ENCODE measurements at regions not wholly inside any gene's neighbourhood (a gene's known extent, or its start where the extent isn't known, plus 50 kb on each side); places are given as distances from the start of the nearest gene placed in this dataset.

- TF ChIP-seq CTCF (IDR thresholded peaks at IDR 0.05), result no peak
- no peak for TF ChIP-seq POLR2A (IDR thresholded peaks at IDR 0.05)
Measured at GRCh38 chr18:39448942-39449341, 1883.3 kb upstream of the CELF4 start.

Measured in testis (tissue), 2 donors.